ENCODE measurements at regions not wholly inside any gene's neighbourhood (a gene's known extent, or its start where the extent isn't known, plus 50 kb on each side); places are given as distances from the start of the nearest gene placed in this dataset.

- DNase-seq (ENCODE audit: low read depth), result no peak
- TF ChIP-seq CTCF (conservative IDR thresholded peaks at IDR 0.05; ENCODE audit: control insufficient read depth, insufficient read depth, low read depth, low read length), result no peak
- no peak overlapping the region for H3K4me3 ChIP-seq (ENCODE audit: control insufficient read depth, low read depth, low read length)
Observed at GRCh38 chr5:125503946-125504345, 757.5 kb upstream of the ZNF608 start.

GRCh38 chr5:125505115-125505514 is 758.7 kb upstream of the ZNF608 start:
- H3K4me3 ChIP-seq (ENCODE audit: control insufficient read depth, low read depth, low read length), result no peak overlapping the region
- DNase-seq (ENCODE audit: low read depth), result no peak
- TF ChIP-seq CTCF (conservative IDR thresholded peaks at IDR 0.05; ENCODE audit: control insufficient read depth, insufficient read depth, low read depth, low read length), result no peak

GRCh38 chr5:125506124-125506523 is 759.7 kb upstream of the ZNF608 start:
- TF ChIP-seq CTCF (conservative IDR thresholded peaks at IDR 0.05; ENCODE audit: control insufficient read depth, insufficient read depth, low read depth, low read length), result no peak
- no peak overlapping the region for H3K4me3 ChIP-seq (ENCODE audit: control insufficient read depth, low read depth, low read length)

GRCh38 chr5:125508225-125508624 is 761.8 kb upstream of the ZNF608 start:
- no peak for DNase-seq (ENCODE audit: low read depth)
- no peak for TF ChIP-seq CTCF (conservative IDR thresholded peaks at IDR 0.05; ENCODE audit: control insufficient read depth, insufficient read depth, low read depth, low read length)

More at GRCh38 chr5:125506124-125506523, 759.7 kb upstream of the ZNF608 start:
- no peak for DNase-seq (ENCODE audit: low read depth)

GRCh38 chr5:125510651-125511050 is 764.2 kb upstream of the ZNF608 start:
- DNase-seq (ENCODE audit: low read depth), result no peak
- TF ChIP-seq CTCF (conservative IDR thresholded peaks at IDR 0.05; ENCODE audit: control insufficient read depth, insufficient read depth, low read depth, low read length), result no peak
- no peak overlapping the region for H3K4me3 ChIP-seq (ENCODE audit: control insufficient read depth, low read depth, low read length)

More at GRCh38 chr5:125508225-125508624, 761.8 kb upstream of the ZNF608 start:
- no peak overlapping the region for H3K4me3 ChIP-seq (ENCODE audit: control insufficient read depth, low read depth, low read length)

GRCh38 chr5:125517973-125518550 is 771.6 kb upstream of the ZNF608 start:
- TF ChIP-seq CTCF (conservative IDR thresholded peaks at IDR 0.05; ENCODE audit: control insufficient read depth, insufficient read depth, low read depth, low read length), result no peak
- DNase-seq (ENCODE audit: low read depth), result no peak
- H3K4me3 ChIP-seq (ENCODE audit: control insufficient read depth, low read depth, low read length), result no peak overlapping the region

GRCh38 chr5:125521289-125521688 is 774.9 kb upstream of the ZNF608 start:
- TF ChIP-seq CTCF (conservative IDR thresholded peaks at IDR 0.05; ENCODE audit: control insufficient read depth, insufficient read depth, low read depth, low read length), result no peak
- H3K4me3 ChIP-seq (ENCODE audit: control insufficient read depth, low read depth, low read length), result no peak overlapping the region
- no peak for DNase-seq (ENCODE audit: low read depth)

All from fibroblast of mammary gland (primary cell).